T-helper 17 cell (primary cell): ENCODE measurements at regions not wholly inside any gene's neighbourhood (a gene's known extent, or its start where the extent isn't known, plus 50 kb on each side); places are given as distances from the start of the nearest gene placed in this dataset.
"Not testable (repeated sequence)": the region's sequence is repeated elsewhere in the genome, so short reads cannot be mapped to it uniquely, and the experiment has no call there.

Experiments
- ATAC-seq: fragments of 150-1000 bp; cut with Tn5 transposase; 2 replicates; pipeline ENCODE4 v1.10.0; 2021; ENCODE audit warnings: mild to moderate bottlenecking, moderate library complexity
- DNase-seq, 3 donors: peaks; one replicate each; pipeline versions ENCODE4 v3.0.0 to v3.0.0-alpha.2; 2020 to 2021
- H3K9me3 ChIP-seq: one replicate; pipeline ENCODE4 v1.7.0; 2013; ENCODE audit warnings: low read length, mild to moderate bottlenecking; ENCODE audit not compliant: control insufficient read depth, poor library complexity, severe bottlenecking
- H3K27ac Mint-ChIP-seq: one replicate; pipeline ENCODE4 v1.8.0; 2022; ENCODE audit warnings: mild to moderate bottlenecking, moderate library complexity, mixed read lengths
- H3K27me3 Mint-ChIP-seq: one replicate; pipeline ENCODE4 v1.8.0; 2022; ENCODE audit warnings: mixed read lengths
- H3K36me3 Mint-ChIP-seq: one replicate; pipeline ENCODE4 v1.8.0; 2022; ENCODE audit warnings: low read depth, mixed read lengths
- H3K4me1 Mint-ChIP-seq: one replicate; pipeline ENCODE4 v1.8.0; 2022; ENCODE audit warnings: mild to moderate bottlenecking, mixed read lengths
- H3K4me3 Mint-ChIP-seq: one replicate; pipeline ENCODE4 v1.8.0; 2022; ENCODE audit warnings: mild to moderate bottlenecking, moderate library complexity, mixed read lengths

DNA sequence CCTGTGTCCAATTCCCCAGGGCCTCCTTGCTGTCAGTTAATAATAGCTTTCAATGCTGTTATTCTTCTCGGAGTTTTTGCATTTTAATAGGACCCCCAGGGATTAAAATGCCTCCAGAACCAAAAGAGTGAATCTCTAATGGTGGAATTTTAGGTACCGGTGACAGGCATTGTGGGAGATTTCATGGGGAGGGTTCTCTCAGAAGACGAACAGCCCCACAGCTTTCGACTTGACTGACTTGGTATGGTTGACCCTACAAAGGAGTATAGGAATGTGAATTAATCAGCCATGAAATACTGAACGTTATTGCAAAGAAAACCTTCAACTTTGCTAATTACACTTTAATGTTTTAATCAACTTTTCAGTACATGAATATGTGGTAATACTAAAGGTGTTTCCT lies 206.3 kb upstream of the FZD8 start:
- H3K27ac Mint-ChIP-seq, result no peak overlapping the region
- no peaks in the 10 kb centered on the region for H3K4me1 Mint-ChIP-seq

DNA sequence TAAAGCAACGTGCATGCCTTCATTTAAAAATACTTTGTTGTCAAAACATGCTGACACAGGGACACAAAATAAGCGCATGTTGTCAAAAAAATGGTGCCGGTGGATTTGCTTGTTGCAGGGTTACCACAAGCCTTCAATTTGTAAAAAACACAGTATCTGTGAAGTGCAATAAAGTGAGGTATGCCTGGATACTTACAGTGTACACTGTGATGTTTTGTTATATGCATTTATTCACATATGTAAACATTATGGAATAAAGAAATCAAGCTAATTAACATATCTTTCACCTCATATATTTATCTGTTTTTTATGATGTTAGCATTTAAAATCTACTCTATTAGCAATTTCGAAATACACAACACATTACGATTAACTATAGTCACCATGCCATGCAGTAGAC lies 202.6 kb upstream of the FZD8 start:
- no peak for ATAC-seq
- no peak for DNase-seq
- peaks cover 10% of the 10 kb centered on the region for H3K27me3 Mint-ChIP-seq
- no peaks in the 10 kb centered on the region for H3K36me3 Mint-ChIP-seq
- H3K9me3 ChIP-seq, result no peaks in the 10 kb centered on the region
- no peak overlapping the region for H3K4me3 Mint-ChIP-seq
- H3K27ac Mint-ChIP-seq, result no peak overlapping the region
- no peaks in the 10 kb centered on the region for H3K4me1 Mint-ChIP-seq

More for the DNA sequence above, 206.3 kb upstream of the FZD8 start:
- Mint-ChIP-seq H3K36me3 (no peaks in the 10 kb centered on the region), H3K27me3 (peaks cover 10% of the 10 kb centered on the region), H3K4me3 (no peak overlapping the region)
- H3K9me3 ChIP-seq, result no peaks in the 10 kb centered on the region
- DNase-seq (no peak), ATAC-seq (no peak)

DNA sequence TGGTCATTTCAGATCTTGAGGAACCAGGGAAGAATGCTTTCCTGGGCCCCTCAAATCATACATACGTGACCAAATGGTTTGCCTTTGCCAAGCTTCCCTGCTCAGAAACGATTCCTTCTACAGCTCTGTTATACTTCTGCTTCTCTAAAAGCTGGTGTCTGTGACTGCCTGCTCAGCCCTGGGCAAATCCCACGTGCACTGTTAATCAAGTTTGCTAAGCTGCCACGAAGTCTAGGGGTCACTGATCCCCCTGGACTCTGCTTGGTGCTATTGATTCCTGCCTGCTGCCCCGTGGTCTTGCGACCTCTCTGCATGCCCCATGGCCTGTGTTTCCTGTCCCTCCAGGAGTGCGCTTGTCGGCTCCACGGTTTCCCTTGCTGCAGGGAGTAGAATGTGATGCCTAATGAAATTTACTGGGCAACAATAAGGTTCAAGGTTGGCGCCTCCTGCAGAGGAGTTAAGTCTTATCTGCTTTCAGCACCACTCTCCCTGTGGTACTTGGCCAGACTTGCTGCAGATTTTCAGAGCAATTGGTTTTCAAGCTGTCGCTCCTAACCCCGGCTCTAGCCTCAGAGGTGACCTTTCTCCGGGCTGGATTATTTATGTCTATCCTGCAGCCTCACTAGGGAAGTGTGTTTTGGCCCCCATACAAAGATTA lies 201.6 kb upstream of the FZD8 start:
- Mint-ChIP-seq H3K27ac (no peak overlapping the region), H3K36me3 (no peaks in the 10 kb centered on the region), H3K4me3 (no peak overlapping the region), H3K27me3 (peaks cover 10% of the 10 kb centered on the region), H3K4me1 (no peaks in the 10 kb centered on the region)
- ATAC-seq (no peak), DNase-seq (no peak)
- H3K9me3 ChIP-seq, result no peaks in the 10 kb centered on the region

DNA sequence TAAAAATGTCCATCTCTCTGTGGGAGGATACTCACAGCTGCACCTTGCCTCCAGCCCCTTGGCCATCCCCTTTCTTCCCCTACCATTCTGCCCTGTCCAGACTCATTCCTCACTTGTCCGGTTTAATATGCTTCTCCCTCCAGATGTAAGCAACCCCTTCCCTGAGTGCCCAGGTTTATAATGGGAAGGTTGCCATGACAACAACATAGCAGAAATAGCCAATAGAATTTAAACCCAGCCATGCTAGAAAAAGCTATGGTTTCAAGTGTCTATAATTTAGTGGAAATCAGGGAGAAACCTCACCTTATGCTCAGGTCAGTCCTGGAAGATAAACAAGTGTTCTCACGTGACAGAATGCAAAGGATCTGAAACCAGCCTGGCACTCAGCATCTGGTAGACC lies 196.0 kb upstream of the FZD8 start:
- Mint-ChIP-seq H3K27ac (no peak overlapping the region), H3K27me3 (no peaks in the 10 kb centered on the region), H3K36me3 (no peaks in the 10 kb centered on the region), H3K4me3 (no peak overlapping the region), H3K4me1 (no peaks in the 10 kb centered on the region)
- no peak for DNase-seq
- no peaks in the 10 kb centered on the region for H3K9me3 ChIP-seq
- ATAC-seq, result no peak

DNA sequence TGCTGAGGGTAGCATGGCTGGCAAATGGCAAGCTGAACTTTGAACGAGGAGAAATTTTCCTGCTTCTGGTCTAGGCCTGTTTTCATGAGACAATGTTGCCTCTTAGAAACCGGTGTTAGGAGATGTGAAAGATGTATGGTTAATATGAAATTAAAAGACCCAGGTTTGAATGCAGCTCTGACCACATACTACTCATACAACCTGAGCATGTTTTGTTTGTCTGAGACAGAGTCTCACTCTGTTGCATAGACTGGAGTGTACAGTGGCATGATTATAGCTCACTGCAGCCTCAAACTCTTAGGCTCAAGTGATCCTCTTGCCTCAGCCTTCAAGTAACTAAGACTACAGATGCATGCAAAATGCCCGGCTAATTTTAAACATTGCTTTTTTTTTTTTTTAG lies 193.4 kb upstream of the FZD8 start:
- no peak for ATAC-seq
- peaks cover 2% of the 10 kb centered on the region for H3K36me3 Mint-ChIP-seq
- H3K4me1 Mint-ChIP-seq, result no peaks in the 10 kb centered on the region
- DNase-seq, result no peak
- H3K27ac Mint-ChIP-seq, result no peak overlapping the region
- no peaks in the 10 kb centered on the region for H3K9me3 ChIP-seq
- no peaks in the 10 kb centered on the region for H3K27me3 Mint-ChIP-seq
- H3K4me3 Mint-ChIP-seq, result no peak overlapping the region

GRCh38 chr10:35834877-35835494 lies 192.9 kb upstream of the FZD8 start:
- no peaks in the 10 kb centered on the region for H3K4me1 Mint-ChIP-seq
- ATAC-seq (no peak), DNase-seq (no peak)
- peaks cover 2% of the 10 kb centered on the region for H3K36me3 Mint-ChIP-seq
- H3K4me3 Mint-ChIP-seq, result no peak overlapping the region
- H3K27me3 Mint-ChIP-seq, result no peaks in the 10 kb centered on the region
- no peak overlapping the region for H3K27ac Mint-ChIP-seq
- no peaks in the 10 kb centered on the region for H3K9me3 ChIP-seq

GRCh38 chr10:35827783-35828182 lies 185.7 kb upstream of the FZD8 start:
- Mint-ChIP-seq H3K27ac (no peak overlapping the region), H3K36me3 (peaks cover 2% of the 10 kb centered on the region), H3K4me1 (no peaks in the 10 kb centered on the region), H3K4me3 (no peak overlapping the region), H3K27me3 (no peaks in the 10 kb centered on the region)
- no peaks in the 10 kb centered on the region for H3K9me3 ChIP-seq
- no peak for DNase-seq
- ATAC-seq, result no peak

DNA sequence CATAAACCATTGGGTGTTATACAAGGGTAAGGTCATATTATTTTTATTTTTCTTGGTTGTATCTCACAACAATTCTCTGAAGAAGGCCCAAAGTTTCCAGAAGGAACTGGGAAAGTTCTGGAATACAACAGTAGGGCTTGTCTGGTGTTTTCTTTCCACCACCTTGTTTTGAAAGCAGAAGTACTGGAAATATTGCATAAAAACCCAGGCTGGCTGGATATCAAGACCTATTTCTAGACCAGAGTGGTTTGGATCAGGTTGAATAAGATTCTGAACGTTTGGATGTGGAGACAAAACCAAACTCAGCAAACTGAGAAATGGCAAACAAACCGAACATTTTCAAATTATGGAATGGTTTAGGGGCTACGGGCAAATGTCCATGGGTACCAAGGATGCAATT lies 182.6 kb upstream of the FZD8 start:
- Mint-ChIP-seq H3K27ac (no peak overlapping the region), H3K4me1 (no peaks in the 10 kb centered on the region), H3K36me3 (no peaks in the 10 kb centered on the region), H3K4me3 (no peak overlapping the region), H3K27me3 (peaks cover 6% of the 10 kb centered on the region)
- H3K9me3 ChIP-seq, result no peaks in the 10 kb centered on the region
- ATAC-seq (no peak), DNase-seq (no peak)

DNA sequence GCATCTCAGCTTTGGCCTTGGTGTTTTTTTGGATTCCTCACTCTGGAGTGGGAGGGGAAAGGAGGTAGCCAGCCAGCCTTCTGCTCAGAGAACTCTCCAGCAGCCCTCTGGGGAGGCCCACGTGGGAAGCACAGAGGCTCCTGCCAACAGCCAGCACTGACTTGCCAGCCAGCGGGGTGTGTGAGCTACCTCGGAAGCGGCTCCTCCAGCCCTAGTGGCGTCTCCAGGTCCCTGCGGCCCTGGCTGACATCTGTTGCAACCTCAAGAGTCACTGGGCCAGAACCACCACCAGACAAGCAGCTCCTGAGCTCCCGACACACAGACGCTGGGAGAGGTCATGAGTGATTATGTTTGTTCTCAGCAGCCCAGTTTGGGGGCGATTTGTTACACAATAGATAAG lies 180.2 kb upstream of the FZD8 start:
- no peaks in the 10 kb centered on the region for H3K36me3 Mint-ChIP-seq

DNA sequence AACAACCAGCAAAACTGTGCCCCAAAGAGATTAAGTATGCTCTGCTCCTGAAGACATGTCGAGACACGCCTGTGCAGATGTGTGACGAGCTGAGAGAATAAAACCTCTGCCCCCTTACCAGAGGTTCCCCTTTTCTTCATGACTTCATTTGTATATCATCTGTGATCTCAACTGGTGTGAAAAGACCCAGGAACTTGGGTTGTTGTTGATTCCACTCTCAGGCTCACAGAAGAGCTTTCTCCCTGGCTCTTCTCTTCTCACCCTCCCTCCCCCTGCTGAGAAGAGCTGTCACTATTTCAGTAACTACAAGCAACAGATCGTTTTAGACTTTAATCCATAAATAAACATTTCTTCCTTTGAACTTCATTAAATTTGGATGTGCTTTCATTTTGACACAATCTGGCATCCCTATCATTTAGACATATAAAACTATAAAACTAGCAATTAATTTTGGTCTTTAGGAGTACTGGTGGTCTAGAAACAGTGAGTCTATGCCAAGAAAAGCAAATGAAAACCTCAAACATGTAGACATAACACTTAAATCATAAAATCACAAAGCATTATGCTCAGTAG lies 179.3 kb upstream of the FZD8 start:
- ATAC-seq (no peak), DNase-seq (no peak)
- Mint-ChIP-seq H3K4me1 (no peaks in the 10 kb centered on the region), H3K36me3 (no peaks in the 10 kb centered on the region), H3K27ac (no peak overlapping the region), H3K27me3 (peaks cover 6% of the 10 kb centered on the region), H3K4me3 (no peak overlapping the region)
- H3K9me3 ChIP-seq, result no peaks in the 10 kb centered on the region

More for the DNA sequence above, 180.2 kb upstream of the FZD8 start:
- no peak for ATAC-seq
- no peaks in the 10 kb centered on the region for H3K9me3 ChIP-seq
- Mint-ChIP-seq H3K4me1 (no peaks in the 10 kb centered on the region), H3K27me3 (peaks cover 6% of the 10 kb centered on the region), H3K4me3 (no peak overlapping the region), H3K27ac (no peak overlapping the region)
- no peak for DNase-seq

- H3K9me3 ChIP-seq, result no peaks in the 10 kb centered on the region
- Mint-ChIP-seq H3K4me1 (no peaks in the 10 kb centered on the region), H3K36me3 (no peaks in the 10 kb centered on the region), H3K27me3 (peaks cover 6% of the 10 kb centered on the region), H3K4me3 (no peak overlapping the region), H3K27ac (no peak overlapping the region)
- ATAC-seq (no peak), DNase-seq (no peak)
Measured at GRCh38 chr10:35819736-35820135, 177.6 kb upstream of the FZD8 start.

- ATAC-seq (no peak), DNase-seq (no peak)
- no peaks in the 10 kb centered on the region for H3K4me1 Mint-ChIP-seq
- no peak overlapping the region for H3K27ac Mint-ChIP-seq
- no peaks in the 10 kb centered on the region for H3K9me3 ChIP-seq
- no peak overlapping the region for H3K4me3 Mint-ChIP-seq
- H3K36me3 Mint-ChIP-seq, result no peaks in the 10 kb centered on the region
- peaks cover 6% of the 10 kb centered on the region for H3K27me3 Mint-ChIP-seq
Measured at GRCh38 chr10:35819011-35819410, 176.9 kb upstream of the FZD8 start.

- not testable (repeated sequence) for H3K4me1 Mint-ChIP-seq, H3K4me3 Mint-ChIP-seq, H3K27ac Mint-ChIP-seq, ATAC-seq, DNase-seq, H3K9me3 ChIP-seq, H3K27me3 Mint-ChIP-seq, H3K36me3 Mint-ChIP-seq
Measured at GRCh38 chr10:35817109-35817508, 175.0 kb upstream of the FZD8 start.

DNA sequence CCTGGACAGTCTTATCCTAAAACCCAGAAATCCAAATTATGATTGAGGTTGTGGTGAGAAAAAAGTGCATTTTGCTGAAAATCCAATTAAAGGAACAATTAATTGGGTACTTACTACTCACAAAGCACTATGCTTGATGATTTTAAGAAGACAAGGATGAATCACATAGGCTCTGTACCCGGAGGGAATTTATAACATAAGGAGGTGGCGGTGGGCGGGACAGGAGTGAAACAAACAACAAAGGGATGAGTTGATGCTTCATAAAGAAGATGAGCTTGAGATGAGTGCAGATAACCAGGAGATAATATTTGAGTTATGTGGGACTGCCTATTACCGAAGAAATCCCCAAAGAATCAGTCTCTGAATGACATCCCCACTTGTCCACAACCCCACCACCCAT lies 171.1 kb upstream of the FZD8 start:
- H3K4me3 Mint-ChIP-seq, result no peak overlapping the region
- H3K36me3 Mint-ChIP-seq, result no peaks in the 10 kb centered on the region
- no peaks in the 10 kb centered on the region for H3K27me3 Mint-ChIP-seq
- ATAC-seq, result no peak
- H3K4me1 Mint-ChIP-seq, result no peaks in the 10 kb centered on the region
- no peak for DNase-seq
- no peaks in the 10 kb centered on the region for H3K9me3 ChIP-seq
- H3K27ac Mint-ChIP-seq, result no peak overlapping the region
